H1 (cell line): ENCODE measurements at regions not wholly inside any gene's neighbourhood (a gene's known extent, or its start where the extent isn't known, plus 50 kb on each side); places are given as distances from the start of the nearest gene placed in this dataset.

Experiments used
- CBX5 ChIP-seq: fragments of 300-800, 300-1000 bp; sonication (generic); IDR thresholded peaks from 2 replicates; pipeline ENCODE4 v1.7.1; 2016; ENCODE audit warnings: antibody characterized with exemption, low read length, low read depth
- CEBPB ChIP-seq: IDR thresholded peaks from 2 replicates; pipeline ENCODE4 v1.6.1; 2012; ENCODE audit warnings: low read depth, low read length
- NANOG ChIP-seq: IDR thresholded peaks from 2 replicates; pipeline ENCODE4 v1.6.1; 2011; ENCODE audit warnings: low read length, low read depth, mild to moderate bottlenecking, inconsistent platforms; ENCODE audit not compliant: insufficient read depth, poor library complexity, severe bottlenecking
- RBBP5 ChIP-seq: IDR thresholded peaks from 2 replicates; pipeline ENCODE4 v1.7.1; 2012; ENCODE audit warnings: low read depth, mild to moderate bottlenecking, inconsistent platforms, low read length, moderate library complexity, borderline replicate concordance
- SP4 ChIP-seq: IDR thresholded peaks from 2 replicates; pipeline ENCODE4 v1.6.1; 2012; ENCODE audit warnings: low read length, inconsistent platforms
- TAF7 ChIP-seq: optimal IDR thresholded peaks from 2 replicates; pipeline ENCODE3; 2011; ENCODE audit warnings: low read depth, mild to moderate bottlenecking, inconsistent platforms, low read length, moderate library complexity, borderline replicate concordance
- TF ChIP-seq, protein P1 (sequence below): fragments of 300-600 bp; sonication (generic); IDR thresholded peaks from 2 replicates; pipeline ENCODE4 v1.7.1; 2012; ENCODE audit warnings: low read length, moderate library complexity, mild to moderate bottlenecking, inconsistent platforms; ENCODE audit not compliant: insufficient replicate concordance
- TF ChIP-seq, protein P2 (sequence below): IDR thresholded peaks from 2 replicates; pipeline ENCODE4 v1.6.1; 2011; ENCODE audit warnings: low read depth, mild to moderate bottlenecking, low read length; ENCODE audit not compliant: insufficient read depth
- TF ChIP-seq, protein P3 (sequence below): IDR thresholded peaks from 2 replicates; pipeline ENCODE4 v1.6.1; 2012; ENCODE audit warnings: low read length, inconsistent platforms

DNA sequence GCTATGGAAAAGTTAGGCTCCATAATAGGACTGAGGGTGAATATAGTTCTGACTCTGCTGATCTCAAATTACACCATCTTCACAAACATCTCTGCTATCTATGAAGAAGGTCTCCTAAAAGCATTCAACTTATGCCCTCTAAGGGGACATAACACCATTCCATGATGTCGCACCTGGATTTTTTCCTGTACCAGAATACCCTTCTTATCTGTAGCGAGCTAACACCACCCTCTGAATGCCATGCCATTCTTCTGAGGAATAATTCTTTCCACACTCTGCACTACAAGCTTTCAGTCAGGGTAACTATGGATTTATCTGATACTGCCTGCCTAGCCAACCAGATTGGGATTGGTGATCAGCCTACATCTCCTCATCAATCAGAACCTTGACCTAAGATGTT lies 203.8 kb downstream of the PTPRC start (continued):
- TF ChIP-seq, protein P1, sequence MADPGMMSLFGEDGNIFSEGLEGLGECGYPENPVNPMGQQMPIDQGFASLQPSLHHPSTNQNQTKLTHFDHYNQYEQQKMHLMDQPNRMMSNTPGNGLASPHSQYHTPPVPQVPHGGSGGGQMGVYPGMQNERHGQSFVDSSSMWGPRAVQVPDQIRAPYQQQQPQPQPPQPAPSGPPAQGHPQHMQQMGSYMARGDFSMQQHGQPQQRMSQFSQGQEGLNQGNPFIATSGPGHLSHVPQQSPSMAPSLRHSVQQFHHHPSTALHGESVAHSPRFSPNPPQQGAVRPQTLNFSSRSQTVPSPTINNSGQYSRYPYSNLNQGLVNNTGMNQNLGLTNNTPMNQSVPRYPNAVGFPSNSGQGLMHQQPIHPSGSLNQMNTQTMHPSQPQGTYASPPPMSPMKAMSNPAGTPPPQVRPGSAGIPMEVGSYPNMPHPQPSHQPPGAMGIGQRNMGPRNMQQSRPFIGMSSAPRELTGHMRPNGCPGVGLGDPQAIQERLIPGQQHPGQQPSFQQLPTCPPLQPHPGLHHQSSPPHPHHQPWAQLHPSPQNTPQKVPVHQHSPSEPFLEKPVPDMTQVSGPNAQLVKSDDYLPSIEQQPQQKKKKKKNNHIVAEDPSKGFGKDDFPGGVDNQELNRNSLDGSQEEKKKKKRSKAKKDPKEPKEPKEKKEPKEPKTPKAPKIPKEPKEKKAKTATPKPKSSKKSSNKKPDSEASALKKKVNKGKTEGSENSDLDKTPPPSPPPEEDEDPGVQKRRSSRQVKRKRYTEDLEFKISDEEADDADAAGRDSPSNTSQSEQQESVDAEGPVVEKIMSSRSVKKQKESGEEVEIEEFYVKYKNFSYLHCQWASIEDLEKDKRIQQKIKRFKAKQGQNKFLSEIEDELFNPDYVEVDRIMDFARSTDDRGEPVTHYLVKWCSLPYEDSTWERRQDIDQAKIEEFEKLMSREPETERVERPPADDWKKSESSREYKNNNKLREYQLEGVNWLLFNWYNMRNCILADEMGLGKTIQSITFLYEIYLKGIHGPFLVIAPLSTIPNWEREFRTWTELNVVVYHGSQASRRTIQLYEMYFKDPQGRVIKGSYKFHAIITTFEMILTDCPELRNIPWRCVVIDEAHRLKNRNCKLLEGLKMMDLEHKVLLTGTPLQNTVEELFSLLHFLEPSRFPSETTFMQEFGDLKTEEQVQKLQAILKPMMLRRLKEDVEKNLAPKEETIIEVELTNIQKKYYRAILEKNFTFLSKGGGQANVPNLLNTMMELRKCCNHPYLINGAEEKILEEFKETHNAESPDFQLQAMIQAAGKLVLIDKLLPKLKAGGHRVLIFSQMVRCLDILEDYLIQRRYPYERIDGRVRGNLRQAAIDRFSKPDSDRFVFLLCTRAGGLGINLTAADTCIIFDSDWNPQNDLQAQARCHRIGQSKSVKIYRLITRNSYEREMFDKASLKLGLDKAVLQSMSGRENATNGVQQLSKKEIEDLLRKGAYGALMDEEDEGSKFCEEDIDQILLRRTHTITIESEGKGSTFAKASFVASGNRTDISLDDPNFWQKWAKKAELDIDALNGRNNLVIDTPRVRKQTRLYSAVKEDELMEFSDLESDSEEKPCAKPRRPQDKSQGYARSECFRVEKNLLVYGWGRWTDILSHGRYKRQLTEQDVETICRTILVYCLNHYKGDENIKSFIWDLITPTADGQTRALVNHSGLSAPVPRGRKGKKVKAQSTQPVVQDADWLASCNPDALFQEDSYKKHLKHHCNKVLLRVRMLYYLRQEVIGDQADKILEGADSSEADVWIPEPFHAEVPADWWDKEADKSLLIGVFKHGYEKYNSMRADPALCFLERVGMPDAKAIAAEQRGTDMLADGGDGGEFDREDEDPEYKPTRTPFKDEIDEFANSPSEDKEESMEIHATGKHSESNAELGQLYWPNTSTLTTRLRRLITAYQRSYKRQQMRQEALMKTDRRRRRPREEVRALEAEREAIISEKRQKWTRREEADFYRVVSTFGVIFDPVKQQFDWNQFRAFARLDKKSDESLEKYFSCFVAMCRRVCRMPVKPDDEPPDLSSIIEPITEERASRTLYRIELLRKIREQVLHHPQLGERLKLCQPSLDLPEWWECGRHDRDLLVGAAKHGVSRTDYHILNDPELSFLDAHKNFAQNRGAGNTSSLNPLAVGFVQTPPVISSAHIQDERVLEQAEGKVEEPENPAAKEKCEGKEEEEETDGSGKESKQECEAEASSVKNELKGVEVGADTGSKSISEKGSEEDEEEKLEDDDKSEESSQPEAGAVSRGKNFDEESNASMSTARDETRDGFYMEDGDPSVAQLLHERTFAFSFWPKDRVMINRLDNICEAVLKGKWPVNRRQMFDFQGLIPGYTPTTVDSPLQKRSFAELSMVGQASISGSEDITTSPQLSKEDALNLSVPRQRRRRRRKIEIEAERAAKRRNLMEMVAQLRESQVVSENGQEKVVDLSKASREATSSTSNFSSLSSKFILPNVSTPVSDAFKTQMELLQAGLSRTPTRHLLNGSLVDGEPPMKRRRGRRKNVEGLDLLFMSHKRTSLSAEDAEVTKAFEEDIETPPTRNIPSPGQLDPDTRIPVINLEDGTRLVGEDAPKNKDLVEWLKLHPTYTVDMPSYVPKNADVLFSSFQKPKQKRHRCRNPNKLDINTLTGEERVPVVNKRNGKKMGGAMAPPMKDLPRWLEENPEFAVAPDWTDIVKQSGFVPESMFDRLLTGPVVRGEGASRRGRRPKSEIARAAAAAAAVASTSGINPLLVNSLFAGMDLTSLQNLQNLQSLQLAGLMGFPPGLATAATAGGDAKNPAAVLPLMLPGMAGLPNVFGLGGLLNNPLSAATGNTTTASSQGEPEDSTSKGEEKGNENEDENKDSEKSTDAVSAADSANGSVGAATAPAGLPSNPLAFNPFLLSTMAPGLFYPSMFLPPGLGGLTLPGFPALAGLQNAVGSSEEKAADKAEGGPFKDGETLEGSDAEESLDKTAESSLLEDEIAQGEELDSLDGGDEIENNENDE = no peak
- no peak for TF ChIP-seq NANOG
- no peak for TF ChIP-seq SP4
- TF ChIP-seq, protein P2, sequence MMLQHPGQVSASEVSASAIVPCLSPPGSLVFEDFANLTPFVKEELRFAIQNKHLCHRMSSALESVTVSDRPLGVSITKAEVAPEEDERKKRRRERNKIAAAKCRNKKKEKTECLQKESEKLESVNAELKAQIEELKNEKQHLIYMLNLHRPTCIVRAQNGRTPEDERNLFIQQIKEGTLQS = no peak
- no peak for TF ChIP-seq RBBP5
- TF ChIP-seq CBX5 = no peak
- TF ChIP-seq CEBPB = no peak
- no peak for TF ChIP-seq TAF7
- TF ChIP-seq, protein P3, sequence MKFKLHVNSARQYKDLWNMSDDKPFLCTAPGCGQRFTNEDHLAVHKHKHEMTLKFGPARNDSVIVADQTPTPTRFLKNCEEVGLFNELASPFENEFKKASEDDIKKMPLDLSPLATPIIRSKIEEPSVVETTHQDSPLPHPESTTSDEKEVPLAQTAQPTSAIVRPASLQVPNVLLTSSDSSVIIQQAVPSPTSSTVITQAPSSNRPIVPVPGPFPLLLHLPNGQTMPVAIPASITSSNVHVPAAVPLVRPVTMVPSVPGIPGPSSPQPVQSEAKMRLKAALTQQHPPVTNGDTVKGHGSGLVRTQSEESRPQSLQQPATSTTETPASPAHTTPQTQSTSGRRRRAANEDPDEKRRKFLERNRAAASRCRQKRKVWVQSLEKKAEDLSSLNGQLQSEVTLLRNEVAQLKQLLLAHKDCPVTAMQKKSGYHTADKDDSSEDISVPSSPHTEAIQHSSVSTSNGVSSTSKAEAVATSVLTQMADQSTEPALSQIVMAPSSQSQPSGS = no peak
